GM21619 (cell line): ENCODE measurements at regions not wholly inside any gene's neighbourhood (a gene's known extent, or its start where the extent isn't known, plus 50 kb on each side); places are given as distances from the start of the nearest gene placed in this dataset.

Experiments
- ATAC-seq: cut with Tn5 transposase; IDR thresholded peaks from one replicate; pipeline ENCODE4 v1.9.1; 2021; ENCODE audit not compliant: unreplicated experiment

DNA sequence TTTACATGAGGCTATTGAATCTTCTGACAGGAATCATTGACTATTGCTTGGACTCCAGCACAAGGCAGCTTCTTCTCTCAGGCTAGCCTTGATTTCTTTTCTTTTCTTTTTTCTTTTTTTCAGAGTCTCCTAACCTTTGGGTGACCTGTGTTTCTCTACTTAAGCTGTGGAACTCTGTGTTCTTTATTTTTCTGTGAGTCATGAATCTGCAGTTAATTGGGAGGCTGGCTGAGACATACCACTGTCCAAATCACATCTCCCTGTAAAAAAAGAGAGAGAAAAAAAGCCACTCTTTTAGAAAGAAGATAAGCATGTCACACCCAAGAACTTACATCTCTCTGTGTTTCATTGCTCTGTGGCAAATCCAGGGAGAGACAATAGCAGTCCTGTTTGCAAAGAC, 681.2 kb upstream of the TSPY4 start:
- no peak for ATAC-seq

DNA sequence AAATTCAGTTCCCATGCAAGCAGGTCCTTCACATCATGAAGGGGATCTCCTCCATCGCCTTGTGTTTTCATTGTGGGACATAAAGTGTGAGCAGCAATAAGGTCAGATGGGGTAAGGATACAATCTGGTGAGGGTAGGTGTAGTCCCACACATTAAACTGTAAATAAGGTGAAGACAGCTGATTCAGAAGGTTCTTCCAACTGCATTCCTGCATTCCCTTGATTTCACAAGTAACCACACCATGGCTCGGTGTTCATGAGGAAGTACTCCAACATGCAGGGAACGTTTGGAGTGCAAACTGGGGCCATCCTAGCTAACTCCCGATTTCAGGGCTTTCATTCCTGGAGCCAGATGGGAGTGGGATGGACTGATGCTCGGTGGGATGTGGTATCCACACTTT, 680.7 kb upstream of the TSPY4 start:
- ATAC-seq, result no peak

DNA sequence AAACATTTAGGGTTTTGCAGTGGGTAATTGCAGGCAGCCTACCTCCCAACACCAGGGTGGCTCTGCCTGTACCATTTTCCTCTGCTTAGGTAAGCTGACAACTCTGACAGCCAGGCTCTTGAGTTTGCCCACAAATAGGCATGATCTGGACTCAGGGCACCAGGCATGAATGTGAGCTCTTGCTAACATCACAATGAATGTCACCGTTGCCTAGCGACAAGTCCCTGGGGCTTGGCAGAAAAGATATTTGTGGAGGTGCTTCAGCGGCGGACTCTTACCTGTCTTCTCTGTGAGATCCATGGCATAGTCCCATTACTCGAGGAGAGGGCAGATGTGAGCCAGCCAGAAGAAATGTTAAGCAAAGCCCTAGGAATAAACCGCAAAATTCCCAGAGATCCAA, 677.5 kb upstream of the TSPY4 start:
- no peak for ATAC-seq

DNA sequence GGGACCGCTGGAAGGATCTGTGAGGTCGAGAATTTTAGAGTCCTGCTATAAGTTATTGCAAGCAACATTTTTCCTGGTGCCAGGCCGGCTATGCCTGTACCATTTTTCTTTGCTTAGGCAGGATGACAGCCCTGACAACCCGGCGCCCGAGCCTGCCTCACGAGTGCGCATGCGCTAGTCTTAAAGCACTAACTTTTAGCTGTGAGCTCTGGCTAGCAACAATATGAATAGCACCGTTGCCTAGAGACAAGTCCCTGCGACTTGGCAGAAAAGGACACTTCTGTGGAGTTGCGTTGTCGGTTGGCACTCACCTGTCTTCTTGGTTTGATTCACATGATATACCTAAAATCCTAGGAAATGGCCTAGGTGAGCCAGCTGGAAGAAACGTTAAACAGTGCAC, 663.4 kb upstream of the TSPY4 start:
- ATAC-seq, result no peak

DNA sequence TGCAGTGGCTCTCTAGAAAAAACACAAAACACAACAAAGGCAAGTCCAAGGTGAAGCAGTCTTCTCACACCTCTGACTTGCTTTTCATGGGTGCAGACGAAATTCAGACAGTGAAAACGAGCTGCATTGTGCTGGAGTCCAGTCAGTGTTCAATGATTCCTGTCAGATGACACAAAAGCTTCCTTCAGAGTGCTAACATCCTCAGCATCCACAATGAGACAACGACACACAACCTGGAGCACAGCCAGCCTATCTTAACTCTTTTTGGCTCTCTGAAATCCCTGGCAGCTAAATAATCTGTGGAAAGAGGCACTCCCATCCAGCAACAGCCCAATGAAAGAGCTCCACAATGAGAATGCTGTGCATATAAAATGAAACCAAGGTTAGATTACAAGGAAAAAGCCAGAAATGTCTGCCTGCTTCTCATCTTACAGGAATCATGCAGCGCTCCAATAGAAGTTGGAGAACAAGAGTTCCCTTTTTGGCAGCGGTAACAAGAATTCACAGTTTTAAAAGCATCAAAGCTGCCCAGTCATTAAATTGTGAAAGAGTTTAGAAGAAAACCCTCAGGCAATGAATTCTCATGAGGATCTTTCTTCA, 659.8 kb upstream of the TSPY4 start:
- ATAC-seq, result no peak

DNA sequence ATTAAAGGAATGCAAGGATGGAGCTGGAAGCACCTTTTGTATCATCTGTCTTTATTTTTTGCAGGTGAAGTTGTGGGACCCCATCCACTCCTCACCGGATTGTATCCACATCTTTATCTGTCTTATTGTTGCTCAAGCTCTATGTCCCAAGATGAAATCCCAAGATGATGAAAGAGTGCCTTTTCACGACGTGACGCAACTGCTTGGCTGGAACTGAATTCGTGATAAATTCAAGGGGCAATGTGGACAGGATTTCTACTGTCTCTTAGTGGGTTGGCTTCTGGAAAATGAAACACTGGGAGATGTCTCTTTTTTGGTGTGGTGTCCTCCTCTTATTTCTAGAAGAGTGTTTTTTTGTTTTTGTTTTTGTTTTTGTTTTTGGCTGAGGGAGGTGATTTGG, 650.1 kb upstream of the TSPY4 start:
- ATAC-seq, result no peak

DNA sequence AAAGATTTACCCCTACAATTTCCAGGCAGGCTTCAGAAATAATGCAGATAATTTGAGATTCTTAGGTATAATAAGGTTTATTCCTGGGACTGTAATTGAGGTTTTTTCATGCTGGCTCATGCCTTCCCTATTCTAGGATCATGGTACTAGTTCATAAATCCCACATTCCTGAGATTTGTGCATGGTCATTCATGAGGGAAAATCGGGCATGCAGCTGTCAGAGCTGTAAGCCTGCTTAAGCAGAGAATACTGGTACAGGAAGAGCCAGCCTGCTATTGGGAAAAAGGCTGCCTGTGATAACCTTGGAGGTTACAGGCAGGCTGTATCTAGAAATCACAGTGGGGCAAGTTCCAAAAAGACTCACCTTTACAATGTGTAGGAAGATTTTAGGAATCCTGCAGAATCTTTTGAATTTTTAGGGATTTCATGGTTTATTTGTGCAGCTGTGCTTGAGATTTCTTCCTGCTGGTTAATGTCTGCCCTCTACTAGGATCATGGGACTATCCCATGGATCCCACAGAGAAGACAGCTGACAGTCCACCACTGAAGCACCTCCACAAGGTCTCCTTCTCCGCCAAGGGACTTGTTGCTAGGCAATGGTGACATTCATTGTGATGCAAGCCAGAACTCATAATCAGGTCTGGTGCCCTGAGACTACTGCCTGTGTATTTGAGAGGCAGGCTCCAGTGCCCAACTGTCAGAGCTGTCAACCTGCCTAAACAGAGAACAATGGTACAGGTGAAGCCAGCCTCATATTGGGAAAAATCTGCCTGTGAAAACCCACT, 646.2 kb upstream of the TSPY4 start:
- no peak for ATAC-seq

DNA sequence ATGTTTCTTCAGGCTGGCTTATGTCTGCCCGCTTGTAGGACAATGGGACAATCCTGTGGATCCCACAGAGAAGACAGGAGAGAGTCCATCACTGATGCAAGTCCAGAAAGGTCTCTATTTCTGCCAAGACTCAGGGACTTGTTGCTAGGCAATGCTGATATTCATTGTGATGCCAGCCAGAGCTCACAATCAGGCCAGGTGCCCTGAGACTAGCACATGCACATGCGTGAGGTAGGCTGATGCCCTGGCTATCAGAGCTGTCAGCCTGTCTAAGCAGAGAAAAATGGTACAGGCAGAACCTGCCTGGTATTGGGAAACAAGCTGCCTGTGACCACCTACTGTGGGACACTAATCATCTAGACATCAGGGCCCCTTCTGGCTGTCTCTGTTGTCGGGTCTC, 638.7 kb upstream of the TSPY4 start:
- no peak for ATAC-seq

DNA sequence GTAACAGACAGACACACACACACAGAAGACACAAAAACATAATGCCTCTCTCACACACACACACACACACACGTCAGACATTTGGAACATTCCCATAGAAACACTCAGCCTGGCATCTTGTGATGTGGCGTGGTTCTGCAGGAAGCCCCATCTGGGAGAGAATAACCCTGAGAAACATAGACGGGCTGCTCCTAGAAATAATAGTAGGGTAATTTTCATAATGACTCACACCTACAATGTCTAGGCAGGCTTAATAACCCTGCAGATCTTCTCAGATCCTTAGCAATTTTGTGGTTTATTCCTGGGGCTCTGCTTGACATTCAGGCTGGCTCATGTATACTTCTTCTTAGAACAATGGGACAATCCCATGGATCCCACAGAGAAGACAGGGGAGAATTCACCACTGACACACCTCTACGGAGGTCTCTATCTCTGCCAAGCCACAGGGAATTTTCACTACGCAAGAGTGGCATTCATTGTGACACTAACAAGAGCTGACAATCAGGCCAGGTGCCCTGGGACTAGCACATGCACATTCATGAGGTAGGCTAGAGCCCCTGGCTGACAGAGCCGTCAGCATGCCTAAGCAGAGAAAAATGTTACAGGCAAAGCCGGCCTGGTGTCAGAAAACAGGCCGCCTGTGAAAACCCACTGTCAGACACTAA, 631.5 kb upstream of the TSPY4 start:
- ATAC-seq, result no peak

DNA sequence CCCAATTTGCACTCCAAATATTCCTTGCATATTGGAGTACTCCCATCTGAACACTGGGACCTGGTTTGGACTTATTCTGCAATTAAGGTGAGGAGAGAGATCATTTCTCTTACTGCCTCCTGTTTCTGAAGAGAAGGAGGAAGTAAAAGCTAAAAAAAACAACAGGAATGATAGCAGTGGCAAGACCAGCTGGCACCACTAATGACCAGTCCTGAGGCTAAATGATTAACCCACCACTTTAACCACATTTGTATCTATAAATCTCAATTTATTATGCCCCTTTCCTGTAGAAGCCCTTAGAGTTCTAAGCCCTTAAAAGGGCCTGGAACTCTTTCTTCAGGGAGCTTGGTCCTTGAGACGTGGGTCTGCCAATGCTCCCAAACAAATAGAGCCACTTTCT, 625.0 kb upstream of the TSPY4 start:
- ATAC-seq, result no peak

DNA sequence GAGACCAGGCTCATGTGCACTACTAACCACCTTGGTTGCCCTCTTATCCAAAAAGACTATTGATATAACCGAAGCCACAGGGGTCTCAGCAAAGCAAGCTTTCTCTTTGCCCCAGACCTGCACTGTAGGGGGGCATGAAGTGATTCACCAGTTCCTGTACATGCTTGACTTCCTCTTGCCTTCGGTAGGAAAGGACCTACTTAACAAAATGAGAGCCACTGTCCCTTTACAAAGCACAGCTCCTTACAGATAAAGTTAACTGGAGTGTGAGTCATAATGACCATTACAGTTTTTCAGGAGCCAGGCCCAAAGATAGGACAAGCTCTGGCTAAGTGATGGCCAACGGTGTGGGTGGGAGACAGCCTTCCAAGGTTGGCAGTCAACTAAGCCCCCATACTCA, 622.0 kb upstream of the TSPY4 start:
- no peak for ATAC-seq

DNA sequence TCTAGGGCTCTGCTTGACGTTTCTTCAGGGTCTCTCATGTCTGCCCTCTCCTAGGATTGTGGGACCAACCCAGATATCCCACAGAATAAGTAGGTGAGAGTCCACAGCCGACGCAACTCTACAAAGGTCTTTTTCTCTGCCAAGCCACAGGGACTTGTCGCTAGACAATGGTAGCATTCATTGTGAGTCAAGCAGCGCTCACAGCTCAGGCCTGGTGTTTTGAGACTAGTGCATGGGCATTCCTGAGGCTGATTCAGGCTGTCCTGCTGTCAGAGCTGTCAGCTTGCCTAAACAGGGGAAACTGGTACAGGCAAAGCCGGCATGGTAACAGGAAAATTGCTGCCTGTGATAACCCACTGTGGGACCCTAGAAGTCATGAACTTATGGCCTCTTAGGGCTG, 610.6 kb upstream of the TSPY4 start:
- no peak for ATAC-seq

DNA sequence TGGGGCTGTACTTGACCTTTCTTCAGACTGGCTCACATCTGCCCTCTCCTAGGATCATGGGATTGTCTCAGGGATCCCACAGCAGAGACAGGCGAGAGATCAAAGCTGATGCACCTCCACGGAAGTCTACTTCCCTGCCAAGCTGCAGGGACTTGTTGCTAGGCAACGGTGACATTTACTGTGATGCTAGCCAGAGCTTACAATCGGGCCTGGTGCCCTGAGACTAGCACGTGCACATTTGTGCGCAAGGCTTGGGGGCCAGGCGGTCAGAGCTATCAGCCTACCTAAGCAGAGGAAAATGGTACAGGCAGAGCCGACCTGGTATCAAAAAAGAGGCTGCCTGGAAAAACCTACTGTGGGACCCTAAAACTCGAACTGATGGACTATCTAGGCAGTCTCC, 607.3 kb upstream of the TSPY4 start:
- ATAC-seq, result no peak

DNA sequence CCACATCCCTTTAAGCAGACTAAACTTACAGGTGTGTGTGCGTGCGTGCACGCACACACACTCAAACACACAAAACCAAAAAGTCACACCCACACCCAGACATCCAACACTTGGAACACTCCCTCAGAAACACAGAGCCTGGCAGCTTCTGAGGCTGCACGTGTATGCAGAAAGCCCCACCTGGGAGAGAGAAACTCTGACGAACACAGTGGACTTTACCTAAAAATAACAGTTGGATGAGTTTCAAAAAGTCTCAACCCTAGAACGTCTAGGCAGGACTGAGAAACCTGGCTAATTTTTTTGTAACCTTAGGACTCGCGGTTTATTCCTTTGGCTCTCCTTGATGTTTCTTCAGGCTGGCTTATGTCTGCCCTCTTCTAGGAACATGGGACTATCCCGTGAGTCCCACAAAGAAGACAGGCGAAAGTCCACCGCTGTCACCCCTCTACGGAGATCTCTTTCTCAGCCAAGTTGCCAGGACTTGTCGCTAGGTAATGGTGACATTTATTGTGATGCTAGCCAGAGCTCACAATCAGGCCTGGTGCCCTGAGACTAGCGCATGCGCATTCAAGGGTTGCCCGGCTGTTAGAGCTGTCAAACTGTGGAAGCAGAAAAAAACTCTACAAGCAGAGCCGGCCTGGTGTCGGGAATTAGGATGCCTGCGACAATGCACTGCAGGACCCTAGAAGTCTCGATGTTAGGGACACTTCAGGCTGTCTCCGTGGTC, 595.8 kb upstream of the TSPY4 start:
- ATAC-seq, result no peak

DNA sequence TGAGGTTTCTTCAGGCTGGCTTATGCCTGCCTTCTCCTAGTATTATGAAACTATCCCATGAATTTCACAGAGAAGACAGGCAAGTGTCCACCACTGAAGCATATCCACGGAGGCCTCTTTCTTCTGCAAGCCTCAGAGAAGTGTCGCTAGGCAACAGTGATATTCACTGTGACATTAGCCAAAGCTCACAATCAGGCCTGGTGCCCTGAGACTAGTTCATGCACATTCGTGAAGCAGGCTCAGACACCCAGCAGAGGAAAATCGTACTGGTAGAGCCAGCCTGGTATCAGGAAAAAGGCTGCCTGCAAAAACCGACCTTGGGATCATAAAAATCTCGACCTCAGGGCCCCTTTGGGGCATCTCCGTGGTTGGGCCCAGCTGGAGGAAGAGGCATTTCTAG, 573.1 kb upstream of the TSPY4 start:
- ATAC-seq, result no peak

DNA sequence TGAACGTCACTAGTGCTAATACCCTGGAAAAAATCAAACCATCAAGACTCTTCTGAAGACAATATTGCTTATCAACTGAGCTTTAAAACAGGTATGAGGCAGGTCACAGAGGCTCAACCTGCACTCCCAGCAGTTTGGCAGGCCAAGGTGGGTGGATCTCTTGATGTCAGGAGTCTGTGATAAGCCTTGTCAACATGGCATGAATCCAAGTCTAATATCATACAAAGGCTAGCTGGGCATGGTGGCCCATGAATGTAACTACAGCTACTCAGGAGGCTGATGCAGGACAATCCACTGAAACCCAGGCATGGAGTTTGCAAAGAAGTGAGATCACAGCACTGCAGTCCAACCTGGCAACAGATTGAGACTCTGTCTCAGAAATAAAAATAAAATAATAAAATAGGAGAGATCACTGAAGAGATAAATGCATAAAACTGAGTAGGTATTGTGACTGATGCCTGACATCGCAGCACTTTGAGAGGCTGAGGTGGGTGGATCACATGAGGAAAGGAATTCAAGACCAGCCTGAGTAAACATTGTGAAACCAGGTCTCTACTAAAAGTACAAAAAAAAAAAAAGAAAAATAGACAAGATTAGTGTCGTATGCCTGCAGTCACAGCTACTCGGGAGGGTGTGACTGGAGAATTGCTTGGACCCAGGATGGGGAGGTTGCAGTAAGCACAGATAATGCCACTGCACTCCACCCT, 555.9 kb upstream of the TSPY4 start:
- no peak for ATAC-seq

DNA sequence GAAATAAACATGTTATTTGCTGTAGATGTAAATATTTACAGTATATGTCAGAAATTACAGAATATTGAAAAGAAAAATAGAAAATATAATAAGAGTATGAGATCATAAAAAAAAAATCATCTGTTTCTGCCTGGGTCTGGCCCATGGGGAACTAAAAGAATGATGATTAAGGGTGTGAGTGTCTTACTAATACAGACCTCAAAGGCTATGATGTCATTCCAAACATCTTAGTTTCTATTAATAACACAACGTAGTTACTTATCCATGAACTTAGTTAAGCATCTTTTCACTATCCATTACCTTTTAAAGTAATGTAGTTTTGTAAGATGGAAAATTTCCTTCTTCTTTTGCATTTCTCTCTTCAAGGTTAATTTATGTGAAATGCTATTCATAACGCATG, 542.7 kb upstream of the TSPY4 start:
- no peak for ATAC-seq

DNA sequence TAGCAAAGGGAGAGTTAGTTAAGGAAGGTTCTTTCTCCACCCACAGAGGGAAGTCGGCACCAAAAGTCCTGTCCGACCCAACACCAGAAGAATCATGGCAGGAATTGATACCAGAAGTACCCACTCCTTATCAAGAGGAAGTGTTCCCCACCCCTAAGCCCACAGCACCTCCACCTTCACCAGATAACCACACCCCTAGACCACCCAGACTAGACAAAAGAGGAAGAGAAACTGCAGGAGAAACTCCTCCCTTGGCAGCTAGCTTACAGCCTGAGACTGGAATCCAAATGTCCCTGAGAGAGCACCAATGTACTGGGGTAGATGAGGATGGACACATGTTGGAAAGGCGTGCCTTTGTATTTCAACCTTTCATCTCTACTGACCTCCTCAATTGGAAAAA, 532.9 kb upstream of the TSPY4 start:
- ATAC-seq, result no peak

DNA sequence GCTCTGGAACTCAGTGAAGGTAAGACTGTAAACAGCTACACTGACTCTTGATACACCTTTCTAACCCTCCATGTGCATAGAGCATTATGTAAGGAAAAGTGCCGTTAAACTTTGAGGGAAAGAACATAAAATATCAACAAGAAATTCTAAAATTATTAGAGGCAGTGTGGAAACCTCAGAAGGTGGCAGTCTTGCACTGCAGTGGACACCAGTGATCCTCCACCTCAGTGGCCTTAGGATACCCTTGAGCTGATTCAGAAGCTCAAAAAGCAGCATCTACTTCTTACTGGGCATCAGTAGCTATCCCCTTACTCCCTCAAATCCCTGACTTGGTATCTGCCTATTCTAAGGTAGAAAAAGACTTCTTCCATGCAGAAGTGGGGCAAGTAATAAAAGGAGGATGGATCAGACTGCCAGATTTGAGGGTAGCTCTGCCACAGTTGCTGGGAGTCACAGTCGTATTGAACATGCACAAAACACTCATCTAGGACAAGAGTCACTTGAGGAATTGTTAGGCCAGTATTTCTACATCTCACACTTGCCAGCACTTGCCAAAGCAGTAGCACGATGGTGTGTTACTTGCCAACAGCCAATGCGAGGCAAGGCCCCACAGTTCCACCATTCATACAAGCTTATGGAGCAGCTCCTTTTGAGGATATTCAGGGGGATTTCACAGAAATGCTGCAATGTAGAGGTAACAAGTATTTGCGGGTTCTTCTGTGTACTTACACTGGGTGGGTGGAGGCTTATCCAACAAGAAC, 529.4 kb upstream of the TSPY4 start:
- ATAC-seq, result no peak

DNA sequence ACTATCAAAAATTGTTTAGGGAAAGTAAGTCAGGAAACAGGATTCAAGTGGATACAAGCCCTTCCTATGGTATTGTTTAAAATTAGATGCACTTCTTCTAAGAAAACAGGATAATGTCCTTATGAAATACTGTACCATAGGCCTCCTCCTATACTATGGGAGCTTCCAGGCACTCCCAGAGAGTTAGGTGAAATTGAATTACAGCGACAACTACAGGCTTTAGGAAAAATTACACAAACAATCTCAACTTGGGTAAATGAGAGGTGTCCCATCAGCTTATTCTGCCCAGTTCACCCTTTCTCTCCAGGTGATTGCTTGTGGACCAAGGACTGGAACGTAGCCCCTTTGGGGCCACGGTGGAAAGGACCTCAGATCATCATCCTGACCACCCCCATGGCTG, 528.7 kb upstream of the TSPY4 start:
- ATAC-seq, result no peak

DNA sequence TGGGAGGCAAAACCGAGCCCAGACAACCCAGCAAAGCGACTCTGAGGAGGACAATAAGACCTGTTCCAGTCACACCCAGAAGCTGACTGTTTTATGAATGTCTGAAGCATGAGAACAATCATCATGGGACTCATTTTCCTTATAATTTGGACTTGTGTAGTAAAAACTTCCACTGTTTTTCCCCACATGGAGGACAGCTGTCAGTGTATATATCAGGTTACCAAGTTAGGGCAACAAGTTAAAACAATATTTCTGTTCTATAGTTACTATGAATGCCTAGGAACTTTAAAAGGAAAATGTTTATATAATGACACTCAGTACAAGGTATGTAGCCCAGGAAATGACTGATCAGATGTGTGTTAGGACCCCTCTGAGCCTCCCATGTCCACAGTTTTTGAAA, 528.2 kb upstream of the TSPY4 start:
- ATAC-seq, result no peak
